NCI-H226 (cell line): ENCODE measurements at regions not wholly inside any gene's neighbourhood (a gene's known extent, or its start where the extent isn't known, plus 50 kb on each side); places are given as distances from the start of the nearest gene placed in this dataset.

Source experiments
- DNase-seq: peaks from one replicate; pipeline ENCODE4 v3.0.0-alpha.2; 2015

DNA sequence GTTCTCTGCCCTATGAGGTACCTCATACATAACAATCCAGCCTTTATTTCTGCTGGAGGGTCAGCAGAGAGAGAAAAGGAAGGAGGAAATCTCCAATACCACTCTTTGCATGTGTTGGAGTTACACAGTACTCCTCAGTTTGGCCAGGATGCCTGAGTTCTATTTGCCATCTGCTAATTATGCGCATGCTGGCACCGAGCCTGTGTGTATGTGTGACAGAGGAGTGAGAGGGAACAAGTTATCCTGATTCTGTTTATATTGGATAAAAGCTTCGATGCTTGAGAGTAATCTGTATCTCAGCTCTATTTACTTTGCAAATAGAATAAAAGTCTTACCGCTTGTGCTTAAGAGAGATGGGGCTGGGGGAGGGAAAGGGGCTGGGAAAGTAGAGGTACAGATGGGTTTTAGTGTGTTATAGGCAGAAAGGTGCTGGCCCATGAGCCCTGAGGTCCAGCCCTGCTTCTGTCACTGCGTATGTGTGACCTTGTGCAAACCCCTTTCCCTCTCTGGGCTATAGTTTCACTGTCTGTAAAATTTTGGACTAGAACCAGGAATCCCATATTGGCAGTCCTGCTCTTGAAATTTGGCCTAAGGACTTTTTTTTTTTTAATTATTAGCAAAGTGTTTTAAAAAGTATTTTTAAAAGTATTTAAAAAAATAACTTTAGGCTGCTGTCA is 54.5 kb upstream of the PLXNA2 start:
- no peak for DNase-seq

DNA sequence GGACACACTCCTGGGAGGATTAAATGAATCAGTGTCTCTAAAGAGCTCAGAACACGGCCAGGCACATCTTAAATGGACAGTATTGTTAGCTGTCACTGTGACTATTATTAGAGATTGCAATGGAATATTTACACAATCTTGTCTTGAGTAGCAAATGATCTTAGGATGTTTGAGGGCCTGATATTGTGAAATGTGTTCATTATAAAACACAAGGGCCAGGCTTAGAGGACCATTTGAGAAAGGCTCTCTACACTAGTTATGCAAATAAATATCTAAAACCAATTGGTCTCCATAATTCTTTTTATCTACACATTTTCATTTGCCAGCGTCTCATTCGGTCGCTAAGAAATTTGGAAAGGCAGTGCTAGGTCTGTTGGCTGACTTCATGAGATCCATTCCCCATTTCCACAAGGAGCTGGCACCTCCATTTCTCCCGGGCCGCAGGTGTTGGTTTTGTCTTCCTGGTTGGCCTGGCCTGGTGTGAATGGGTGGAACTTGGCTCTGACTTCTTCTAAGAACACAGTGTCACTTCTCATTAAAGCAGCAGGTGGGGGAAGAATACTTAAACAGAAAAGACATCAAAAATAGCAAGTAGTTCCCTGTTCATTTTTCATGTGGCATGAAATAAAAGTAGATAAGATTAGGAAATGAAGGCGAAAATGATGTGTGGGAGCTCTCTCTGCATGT is 56.0 kb upstream of the PLXNA2 start:
- no peak for DNase-seq

DNA sequence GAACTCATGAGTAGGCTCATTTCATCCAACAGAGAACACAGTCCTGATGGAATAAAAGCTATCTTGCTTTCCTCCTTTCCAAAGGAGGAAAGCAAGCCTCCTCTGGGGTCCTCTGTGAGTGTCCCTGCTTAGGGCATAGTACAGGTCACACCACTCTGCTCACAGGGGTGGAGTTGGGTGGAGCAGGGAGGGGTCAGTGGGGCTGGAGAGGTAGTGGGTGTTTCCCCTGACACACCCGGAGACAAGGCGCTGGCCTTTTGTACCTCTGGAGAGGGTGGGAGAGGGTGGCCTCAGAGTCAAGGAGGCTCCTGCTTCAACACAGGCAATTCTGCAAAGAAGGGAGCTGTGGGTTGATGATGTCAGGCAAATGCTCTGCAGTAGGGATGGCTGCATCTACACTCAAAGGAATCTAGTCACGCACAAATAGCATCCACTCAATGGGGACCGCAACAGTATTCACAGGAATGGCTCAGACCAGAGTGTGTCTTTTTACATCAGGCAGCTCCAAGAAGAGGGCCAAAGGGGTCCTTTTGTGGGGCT is 58.6 kb upstream of the PLXNA2 start:
- DNase-seq: no peak

DNA sequence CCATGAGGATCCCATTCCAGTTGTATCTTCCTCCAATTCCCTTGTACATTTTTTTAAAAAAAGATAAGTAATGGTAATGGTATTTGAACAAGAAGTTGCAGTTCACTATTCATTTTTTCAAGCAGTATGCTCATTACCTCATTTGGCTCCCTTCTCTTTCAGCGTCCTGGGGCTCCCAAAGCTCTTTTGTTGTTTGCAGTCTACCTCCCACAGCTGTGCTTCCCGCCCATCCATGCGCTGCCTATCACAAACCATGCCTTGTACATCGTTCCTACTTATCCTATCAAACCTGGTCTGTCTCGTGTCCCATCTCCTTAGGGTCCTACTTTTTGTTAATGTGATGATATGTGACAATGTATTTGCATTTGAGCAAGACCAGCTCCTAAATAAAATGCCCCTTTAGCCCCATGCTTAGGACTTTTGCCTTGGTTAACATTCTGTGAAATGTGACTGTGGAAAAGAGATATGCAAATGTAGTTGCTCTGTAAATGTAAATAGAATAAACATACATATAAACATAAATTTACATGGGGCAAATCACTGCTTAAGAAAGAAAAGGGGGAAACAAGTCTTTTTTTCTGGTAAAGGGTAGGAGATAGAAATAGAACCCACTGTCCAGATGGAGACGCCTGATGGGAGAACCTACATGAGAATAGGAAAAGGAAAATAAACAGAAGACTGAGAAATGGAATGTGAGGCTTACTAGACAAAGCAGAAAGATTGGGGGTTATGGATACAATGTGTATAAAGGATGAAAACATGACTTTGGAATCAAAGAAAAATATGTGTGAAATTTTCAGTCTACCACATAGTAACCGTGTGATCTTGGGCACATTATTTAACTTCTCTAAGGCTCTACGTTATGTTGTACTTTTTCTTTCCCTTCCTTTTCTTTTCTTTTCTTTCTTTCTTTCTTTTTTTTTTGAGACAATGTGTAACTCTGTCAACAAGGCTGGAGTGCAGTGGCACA is 59.8 kb upstream of the PLXNA2 start:
- no peak for DNase-seq

DNA sequence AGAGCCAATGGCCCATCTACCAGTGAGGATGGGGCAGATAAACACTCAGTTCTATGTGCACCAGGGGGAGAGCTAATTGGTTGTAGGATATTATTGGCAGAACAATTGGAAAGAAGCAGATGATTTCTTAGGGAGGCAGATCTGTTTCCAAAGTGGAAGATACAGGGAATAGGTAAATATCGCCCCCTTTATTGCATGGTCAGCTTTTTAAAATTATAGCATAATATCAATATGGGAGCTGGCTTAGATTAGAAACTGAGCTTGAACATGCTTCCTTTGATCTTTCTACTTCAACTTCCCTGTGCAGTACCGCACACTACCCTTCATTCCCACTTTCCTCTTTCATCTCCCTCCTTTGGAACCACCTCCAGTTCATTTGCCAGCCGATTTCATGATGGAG is 64.0 kb upstream of the PLXNA2 start:
- no peak for DNase-seq

DNA sequence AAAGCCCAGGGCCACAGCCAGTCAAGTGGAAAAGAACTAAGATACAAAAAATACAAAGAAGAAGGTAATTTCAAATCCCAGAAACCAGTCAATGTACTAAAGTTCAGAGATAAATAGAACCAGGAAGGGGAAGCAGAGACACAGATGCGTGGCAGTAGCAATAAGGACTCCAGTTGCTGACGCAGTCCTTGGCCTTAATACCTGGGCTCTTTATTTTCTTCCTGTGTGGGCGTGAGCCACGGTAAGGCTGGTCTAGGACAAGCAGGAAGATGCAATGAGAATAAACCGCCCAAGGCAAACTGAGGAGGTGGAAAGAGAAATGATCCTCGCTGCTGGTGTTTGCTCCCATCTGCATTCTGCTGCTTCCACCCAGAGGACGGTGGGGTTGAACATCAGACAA is 65.6 kb upstream of the PLXNA2 start:
- no peak for DNase-seq

DNA sequence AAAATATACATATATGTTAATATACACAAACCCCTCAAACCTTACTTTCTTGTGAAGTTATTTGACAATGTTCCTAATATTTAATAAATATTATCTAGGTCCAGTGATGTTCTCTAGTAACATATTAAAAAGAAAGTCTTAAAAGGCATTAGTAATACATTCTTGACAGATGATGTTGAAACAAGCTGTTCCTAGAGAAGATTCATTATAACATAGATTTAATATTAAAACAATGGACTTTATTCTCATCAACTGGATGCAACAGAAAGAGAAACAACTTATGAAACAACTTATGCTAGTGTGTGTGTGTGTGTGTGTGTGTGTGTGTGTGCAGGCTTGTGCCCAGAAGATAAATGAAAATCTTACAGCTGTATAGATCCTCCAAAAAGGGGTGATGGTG is 68.5 kb upstream of the PLXNA2 start:
- DNase-seq: no peak

DNA sequence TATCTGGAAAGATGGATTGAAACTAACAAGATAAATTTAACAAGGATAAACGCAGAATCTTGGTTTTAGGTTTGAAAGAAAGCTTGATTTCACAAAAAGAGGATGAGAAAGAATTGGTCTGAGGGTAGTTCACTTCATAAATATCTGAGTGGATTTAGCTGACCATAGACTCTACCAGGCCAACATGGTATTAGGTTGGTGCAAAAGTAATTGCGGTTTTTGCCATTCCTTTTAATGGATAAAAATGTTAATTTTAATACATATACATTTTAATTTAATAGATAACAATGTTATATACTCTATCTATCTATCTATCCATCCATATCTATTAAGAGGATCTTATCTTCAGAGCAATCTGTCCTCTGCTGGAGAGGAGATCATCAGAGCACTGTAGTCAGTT is 70.2 kb upstream of the PLXNA2 start:
- no peak for DNase-seq

DNA sequence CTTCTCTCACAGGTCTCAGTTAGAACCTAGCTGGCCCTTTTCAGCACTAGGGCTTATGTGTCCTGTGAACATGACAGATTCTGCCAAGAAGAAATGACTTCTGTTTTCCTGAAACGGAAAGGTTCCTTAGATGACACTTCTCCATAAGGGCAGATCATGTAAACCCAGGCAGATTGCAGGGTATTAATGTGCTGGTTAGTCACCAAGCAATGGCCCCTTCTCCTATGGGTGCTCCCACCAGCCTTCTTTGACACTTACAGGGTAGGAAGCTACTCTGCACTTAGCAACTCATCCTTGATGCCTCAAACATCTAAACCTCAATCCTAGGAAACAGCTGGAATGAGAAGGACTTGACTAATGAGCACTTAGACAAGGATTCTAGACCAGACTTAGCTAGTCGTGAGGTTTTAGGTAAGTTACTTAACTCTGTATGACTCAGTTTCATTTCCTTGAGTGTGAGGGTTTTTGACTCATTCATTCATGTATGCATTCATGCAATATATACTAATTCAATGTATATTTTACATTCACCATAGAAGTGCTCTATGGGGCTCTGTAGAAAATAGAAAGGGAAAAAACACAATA is 74.1 kb upstream of the PLXNA2 start:
- DNase-seq: no peak

DNA sequence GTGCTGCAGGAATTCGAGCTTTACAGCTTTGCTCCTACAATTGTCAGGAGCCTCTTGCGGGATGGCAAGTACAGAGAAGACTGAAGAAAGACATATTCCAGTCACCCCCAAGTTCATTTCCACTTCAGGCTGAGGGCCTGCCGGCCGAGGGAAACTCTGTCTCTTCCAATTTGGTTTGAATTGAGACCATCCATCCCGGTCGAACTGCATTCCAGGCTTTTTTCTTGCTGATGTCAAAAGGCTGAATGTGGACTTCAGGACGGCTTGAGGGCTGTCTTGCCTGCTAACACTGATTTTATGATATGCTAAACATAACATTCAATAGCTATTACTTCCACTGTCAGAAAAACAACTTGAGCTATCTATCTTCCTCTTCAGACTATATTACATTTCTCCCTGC is 79.8 kb upstream of the PLXNA2 start:
- DNase-seq: no peak

DNA sequence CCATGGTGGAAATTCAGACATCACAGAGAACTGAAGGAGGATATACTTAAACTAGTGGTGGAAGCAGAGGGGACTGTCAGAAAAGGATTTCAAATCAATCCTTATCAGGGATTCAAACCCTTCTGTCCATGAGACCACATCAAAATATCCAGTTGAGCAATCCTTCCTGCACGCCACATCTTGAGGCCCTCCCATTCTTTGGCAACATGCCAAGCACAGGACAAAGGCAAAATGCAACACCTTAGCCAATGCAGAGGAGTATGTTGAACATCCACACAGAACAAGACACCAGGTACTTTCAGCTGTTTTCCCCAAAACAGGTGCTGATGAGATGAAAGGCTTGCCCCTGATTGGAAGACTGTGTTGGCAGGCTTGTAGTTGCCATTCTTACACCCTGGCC is 81.8 kb upstream of the PLXNA2 start:
- DNase-seq: no peak

DNA sequence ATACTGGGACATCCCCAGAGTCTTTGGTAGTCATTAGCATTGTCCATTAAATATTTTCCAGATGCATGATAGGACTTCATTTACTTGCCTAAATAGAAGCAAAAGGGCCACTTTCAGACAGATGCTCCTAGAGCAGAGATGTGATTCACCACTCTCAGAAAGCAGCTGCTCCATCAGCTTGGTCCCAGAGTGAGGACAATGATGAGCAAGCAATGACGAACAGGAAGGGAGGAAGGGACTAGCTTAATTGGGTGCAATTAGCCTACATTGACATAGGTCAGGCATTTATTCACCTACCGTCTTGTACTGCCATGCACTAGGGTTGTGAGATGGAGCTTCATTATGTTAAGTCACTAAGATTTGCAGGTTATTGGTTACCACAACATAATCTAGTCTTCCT is 85.1 kb upstream of the PLXNA2 start:
- no peak for DNase-seq

DNA sequence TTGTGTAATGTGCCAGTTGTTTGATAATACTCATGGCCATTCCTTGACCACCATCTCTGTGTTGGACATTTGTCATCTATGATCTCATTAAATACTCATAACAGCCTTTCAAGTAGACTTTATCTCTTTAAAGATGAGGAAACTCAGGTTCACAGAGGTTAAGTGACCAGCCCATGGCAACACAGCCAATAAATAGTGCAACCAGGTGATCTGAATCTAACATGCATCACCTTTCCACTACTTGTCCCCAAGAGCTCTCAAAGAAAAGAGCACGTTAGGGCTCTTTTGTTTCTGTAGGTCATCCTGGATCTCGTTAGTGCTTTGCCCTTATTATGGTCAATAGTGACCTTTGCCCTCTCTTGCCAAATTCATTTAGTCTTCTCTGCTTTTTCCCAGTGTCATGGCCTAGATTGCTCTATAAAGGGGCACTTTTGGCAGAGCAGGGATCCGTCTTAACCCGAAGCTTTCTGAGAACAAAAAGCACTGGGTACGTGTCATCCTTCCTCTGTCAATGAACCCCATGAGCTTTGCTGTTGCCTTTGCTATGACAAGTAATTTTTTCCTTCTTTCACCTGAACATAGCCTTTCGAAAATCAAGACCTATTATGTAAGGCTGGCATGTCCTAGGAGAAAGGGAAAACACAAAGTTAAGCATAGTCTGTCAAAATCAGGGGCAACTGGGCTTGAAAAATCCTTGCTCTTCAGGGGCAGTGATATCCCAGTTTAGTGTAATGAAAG is 88.0 kb upstream of the PLXNA2 start:
- no peak for DNase-seq

DNA sequence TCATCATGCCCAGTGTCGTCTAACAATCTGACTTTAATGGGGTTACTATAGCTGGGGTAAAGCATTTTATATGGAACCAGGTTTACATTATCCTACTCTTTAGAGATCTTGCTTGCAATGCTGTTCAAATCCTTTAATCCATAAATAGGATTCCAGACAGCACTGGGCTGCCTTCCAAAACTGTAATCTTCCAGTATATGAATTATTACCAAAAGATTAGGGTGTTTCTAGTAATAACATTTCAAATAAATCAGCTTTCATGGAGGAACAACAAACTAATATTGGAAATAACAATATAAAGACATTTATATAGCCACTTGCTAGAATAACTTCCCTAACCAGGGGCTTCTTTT is 88.6 kb upstream of the PLXNA2 start:
- DNase-seq: no peak

DNA sequence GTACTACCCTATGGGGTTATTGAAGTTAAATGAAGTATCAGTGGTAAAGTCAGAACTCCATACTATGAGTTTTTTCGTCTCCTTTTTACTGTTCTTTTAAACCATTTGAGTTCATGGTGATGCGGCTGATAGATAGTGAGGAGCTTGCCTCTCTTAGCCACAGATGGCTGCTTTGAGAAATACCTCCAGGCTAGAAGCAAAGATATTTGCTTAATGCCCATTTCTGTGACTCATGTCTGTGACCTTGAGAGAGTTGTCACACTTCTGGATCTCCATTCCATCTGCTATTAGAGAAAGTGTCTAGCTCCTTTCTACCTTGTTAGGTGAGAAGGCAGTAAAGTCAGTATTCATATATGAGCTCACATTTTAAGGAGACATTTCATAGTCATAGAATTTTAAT is 89.5 kb upstream of the PLXNA2 start:
- no peak for DNase-seq

DNA sequence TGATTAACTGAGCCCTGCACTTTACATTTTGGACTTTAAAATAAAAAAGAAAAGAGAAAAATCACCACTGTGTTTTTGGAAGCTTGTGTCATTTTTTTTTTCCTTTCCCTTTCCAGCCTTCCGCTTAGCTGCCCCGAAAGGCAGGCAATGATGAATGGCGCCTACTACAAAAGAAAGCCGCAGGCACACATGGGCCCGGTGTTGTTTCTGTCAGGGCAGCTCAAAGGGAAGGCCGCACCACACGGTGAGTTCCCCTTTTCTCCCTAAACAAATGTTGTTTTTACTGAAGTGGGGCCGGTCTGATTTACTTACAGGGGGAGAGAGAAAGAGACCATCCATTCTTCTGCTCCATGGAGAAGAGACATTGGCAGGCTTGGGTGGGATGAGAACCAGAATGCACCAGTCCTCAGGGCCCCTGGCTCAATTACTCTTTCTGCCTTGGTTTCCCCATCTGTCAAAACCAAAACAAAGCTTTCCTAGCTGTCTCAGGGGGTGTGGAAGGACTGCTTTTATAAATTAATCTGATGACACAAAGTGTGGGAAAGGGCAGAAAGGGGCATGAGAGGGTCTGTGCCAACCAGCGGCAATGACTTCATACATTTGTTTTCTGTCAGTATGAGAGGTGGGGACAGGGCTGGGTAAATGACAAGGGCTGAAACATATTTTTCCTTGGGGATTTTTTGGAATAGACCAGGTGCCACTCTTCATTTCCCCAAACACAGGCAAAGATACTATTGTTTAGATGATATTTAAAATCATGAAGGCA is 91.4 kb upstream of the PLXNA2 start:
- DNase-seq: no peak

DNA sequence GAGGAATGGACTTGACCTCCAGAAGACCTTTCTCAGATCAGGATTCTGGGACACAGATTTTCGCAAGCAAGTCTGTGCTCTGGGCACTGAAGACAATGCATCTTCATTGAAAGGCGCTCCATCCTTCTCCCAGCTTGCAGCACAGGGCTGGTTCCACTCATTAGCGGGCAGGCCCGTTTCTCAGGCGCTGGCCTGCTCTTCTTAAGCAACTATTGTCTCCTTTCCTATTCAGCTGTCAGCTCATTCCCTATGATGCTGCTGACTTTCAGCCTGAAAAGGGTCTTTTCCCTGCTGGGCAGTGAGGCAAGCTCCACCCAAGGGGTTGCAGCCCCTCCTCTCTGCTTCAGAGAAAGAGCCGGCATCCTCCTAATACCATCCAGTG is 91.9 kb upstream of the PLXNA2 start:
- no peak for DNase-seq

DNA sequence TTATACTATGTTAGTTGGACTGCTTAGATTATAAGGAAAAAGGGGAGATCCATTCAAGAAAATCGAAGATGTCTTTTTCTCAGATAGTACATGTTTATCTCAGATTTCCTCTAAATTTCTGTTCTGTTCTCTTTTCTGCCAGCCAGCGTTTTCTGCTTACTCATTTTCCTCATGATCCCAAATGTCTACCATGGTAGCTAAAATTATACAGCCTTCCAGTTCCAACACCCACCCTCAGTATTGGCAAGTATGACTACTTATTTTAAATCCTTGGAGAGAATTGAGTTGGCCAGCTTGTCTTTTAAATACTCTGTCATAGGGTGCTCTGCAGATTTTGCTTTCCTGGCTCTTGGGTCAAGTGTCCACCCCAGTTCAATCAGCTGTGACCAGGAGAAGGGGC is 95.7 kb upstream of the PLXNA2 start:
- no peak for DNase-seq

DNA sequence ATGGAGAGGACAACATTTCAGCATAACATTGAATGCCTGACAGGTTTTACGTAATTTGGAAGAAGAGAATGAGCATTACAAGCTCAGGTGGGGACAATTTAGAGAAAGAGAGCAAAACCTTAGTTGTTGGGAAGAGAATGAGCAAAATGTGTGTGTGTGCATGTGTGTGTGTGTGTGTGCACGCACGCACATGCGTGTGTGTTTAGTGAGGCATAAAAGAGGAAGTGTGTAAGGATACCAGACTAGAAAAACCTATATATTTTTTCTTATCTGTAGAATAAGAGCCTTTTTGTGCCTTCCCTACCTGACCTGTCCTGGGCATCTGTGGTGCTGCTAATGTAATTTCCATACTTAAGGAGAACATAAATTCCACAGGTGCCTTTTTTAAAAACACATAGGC is 99.0 kb upstream of the PLXNA2 start:
- no peak for DNase-seq

DNA sequence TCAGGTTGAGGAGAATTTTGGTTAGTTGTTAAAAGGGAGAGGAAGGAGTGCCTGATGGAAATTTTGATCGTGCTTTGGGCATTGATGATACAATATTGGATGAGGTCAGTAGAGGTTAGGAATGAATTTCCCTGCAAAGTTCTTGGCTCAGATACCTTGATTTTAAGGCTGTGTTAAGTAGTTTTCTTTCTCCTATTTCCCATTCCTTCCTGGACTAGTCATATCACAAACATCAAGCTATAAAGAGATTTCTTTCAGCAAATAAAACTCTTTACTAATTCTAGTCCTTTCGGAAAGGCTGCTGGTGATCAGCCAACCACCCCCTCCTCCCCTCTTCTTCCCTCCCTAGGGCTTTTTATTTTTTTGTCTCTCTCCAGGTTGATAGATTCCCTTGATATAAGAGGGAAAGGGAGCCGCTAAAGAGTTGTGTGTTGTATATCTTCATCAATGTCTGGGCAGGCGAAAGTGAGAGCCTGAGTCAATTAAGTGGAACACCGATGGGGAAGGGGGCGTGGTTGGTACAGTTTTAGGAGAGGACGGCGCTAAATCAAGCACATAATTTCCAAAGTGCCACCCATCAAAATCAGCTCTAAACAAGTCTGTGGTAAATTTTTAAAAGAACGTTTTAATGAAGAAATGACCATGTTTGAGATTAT is 100.1 kb upstream of the PLXNA2 start:
- DNase-seq: no peak

DNA sequence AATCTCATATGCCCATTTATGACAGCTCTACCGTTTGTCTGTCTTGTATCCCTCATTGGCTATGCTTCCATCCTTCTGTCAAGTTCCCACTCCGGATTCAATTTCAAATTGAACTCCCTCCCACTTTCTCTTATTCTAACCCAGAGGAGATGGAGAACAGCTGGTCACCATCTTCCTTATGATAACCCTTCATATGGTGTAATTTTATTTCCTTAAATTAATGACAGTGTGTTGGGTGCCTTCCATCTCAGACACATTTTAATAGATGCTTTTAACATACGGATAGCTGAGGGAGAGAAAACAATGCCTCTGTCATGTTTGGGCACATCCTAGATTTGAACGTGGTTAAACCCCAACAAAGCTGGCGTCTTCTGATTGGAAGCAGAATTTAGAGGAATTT is 103.0 kb upstream of the PLXNA2 start:
- no peak for DNase-seq
